CD14-positive monocyte (primary cell): ENCODE measurements at regions not wholly inside any gene's neighbourhood (a gene's known extent, or its start where the extent isn't known, plus 50 kb on each side); places are given as distances from the start of the nearest gene placed in this dataset.

Experiments used
- DNase-seq, 3 donors: peaks; one replicate each; pipeline ENCODE4 v3.0.0-alpha.2; 2011 to 2022
- H2AFZ ChIP-seq: 2 replicates; pipeline ENCODE4 v1.6.0; 2012; ENCODE audit warnings: mild to moderate bottlenecking, low read depth, low read length, inconsistent platforms; ENCODE audit not compliant: insufficient read depth, poor library complexity, severe bottlenecking
- H3K27ac ChIP-seq, 2 donors: 1 replicate in 1 of 2; 2 replicates in 1 of 2; pipeline ENCODE4 v1.5.1; 2012 to 2013; ENCODE audit warnings: low read length in 2 of 2, control low read depth in 1 of 2, inconsistent platforms in 1 of 2, low read depth in 1 of 2, mild to moderate bottlenecking in 1 of 2
- H3K27me3 ChIP-seq, 2 donors: one replicate each; pipeline versions ENCODE4 v1.6.0 to v1.6.1; 2011 to 2013; ENCODE audit warnings: low read length in 2 of 2; ENCODE audit not compliant: control insufficient read depth in 2 of 2, insufficient read depth in 2 of 2
- H3K36me3 ChIP-seq, 2 donors: replicated peaks in 1 of 2; 1 replicate in 1 of 2; 2 replicates in 1 of 2; pipeline versions ENCODE4 v1.5.1 to v1.6.1; 2012 to 2013; ENCODE audit warnings: low read length in 2 of 2, control low read depth in 1 of 2, inconsistent platforms in 1 of 2, mild to moderate bottlenecking in 1 of 2; ENCODE audit not compliant: insufficient read depth in 2 of 2, control insufficient read depth in 1 of 2
- H3K4me1 ChIP-seq, 2 donors: 1 replicate in 1 of 2; 2 replicates in 1 of 2; pipeline versions ENCODE4 v1.5.1 to v1.6.1; 2012 to 2013; ENCODE audit warnings: low read length in 2 of 2, control low read depth in 1 of 2, inconsistent platforms in 1 of 2, mild to moderate bottlenecking in 1 of 2, moderate library complexity in 1 of 2; ENCODE audit not compliant: insufficient read depth in 2 of 2, control insufficient read depth in 1 of 2
- H3K4me2 ChIP-seq: replicated peaks from 2 replicates; pipeline ENCODE3; 2012; ENCODE audit warnings: low read length, moderate library complexity, mild to moderate bottlenecking; ENCODE audit not compliant: poor library complexity, severe bottlenecking; ENCODE audit errors: extremely low read depth
- H3K4me3 ChIP-seq, 3 experiments: fragments of 200-600 bp in 1 of 3; sonication (generic) in 1 of 3; replicated peaks in 1 of 3; 1 replicate in 2 of 3; 2 replicates in 1 of 3; pipeline ENCODE4 v1.5.1; 2011 to 2013; ENCODE audit warnings: low read length in 3 of 3, mild to moderate bottlenecking in 3 of 3, control low read depth in 2 of 3, low read depth in 2 of 3, inconsistent platforms in 1 of 3, moderate library complexity in 1 of 3
- H3K79me2 ChIP-seq: 2 replicates; pipeline ENCODE4 v1.6.0; 2012; ENCODE audit warnings: mild to moderate bottlenecking, control low read depth, inconsistent platforms, low read length, moderate library complexity; ENCODE audit not compliant: insufficient read depth
- H3K9ac ChIP-seq: 2 replicates; pipeline ENCODE4 v1.6.0; 2017; ENCODE audit warnings: low read length, mild to moderate bottlenecking; ENCODE audit not compliant: insufficient read depth, poor library complexity, severe bottlenecking
- H3K9me3 ChIP-seq, 2 donors: replicated peaks in 1 of 2; 1 replicate in 1 of 2; 2 replicates in 1 of 2; pipeline versions ENCODE4 v1.5.1 to v1.6.1; 2012 to 2013; ENCODE audit warnings: low read length in 2 of 2, control low read depth in 1 of 2; ENCODE audit not compliant: control insufficient read depth in 1 of 2, insufficient read depth in 1 of 2
- H4K20me1 ChIP-seq: 2 replicates; pipeline ENCODE4 v1.6.0; 2012; ENCODE audit warnings: mild to moderate bottlenecking, low read length, control low read depth, moderate library complexity; ENCODE audit not compliant: insufficient read depth
- H3K27ac Mint-ChIP-seq, 7 donors: one replicate each; pipeline ENCODE4 v1.8.0; 2020; ENCODE audit warnings: mild to moderate bottlenecking in 7 of 7, mixed read lengths in 7 of 7, moderate library complexity in 6 of 7, inconsistent platforms in 2 of 7
- H3K27me3 Mint-ChIP-seq, 3 donors: one replicate each; pipeline ENCODE4 v1.8.0; 2021 to 2022; ENCODE audit warnings: low read depth in 3 of 3, mild to moderate bottlenecking in 3 of 3, mixed read lengths in 3 of 3, moderate library complexity in 3 of 3, inconsistent platforms in 1 of 3
- H3K36me3 Mint-ChIP-seq, 2 donors: one replicate each; pipeline ENCODE4 v1.8.0; 2020; ENCODE audit warnings: mixed read lengths in 2 of 2, inconsistent platforms in 1 of 2, mild to moderate bottlenecking in 1 of 2
- H3K4me1 Mint-ChIP-seq: one replicate; pipeline ENCODE4 v1.8.0; 2020; ENCODE audit warnings: mild to moderate bottlenecking, mixed read lengths
- H3K4me3 Mint-ChIP-seq, 2 donors: one replicate each; pipeline ENCODE4 v1.8.0; 2020; ENCODE audit warnings: mild to moderate bottlenecking in 2 of 2, mixed read lengths in 2 of 2, moderate library complexity in 1 of 2
- H3K9me3 Mint-ChIP-seq, 7 donors: one replicate each; pipeline ENCODE4 v1.8.0; 2020 to 2022; ENCODE audit warnings: mixed read lengths in 7 of 7, mild to moderate bottlenecking in 6 of 7, moderate library complexity in 6 of 7, inconsistent platforms in 2 of 7
- WGBS: methylation state at CpG from one replicate; pipeline ENCODE4 v1.1.5; 2013; ENCODE audit warnings: missing lambda C conversion rate; ENCODE audit not compliant: insufficient coverage; 5-methylcytosine and 5-hydroxymethylcytosine counted together
- intact Hi-C, 2 donors: fragments of 100-400 bp; cut with micrococcal nuclease; formaldehyde crosslinking; loops; one replicate each; pipeline versions ENCODE4 v1.15.0 to v1.15.1; 2023
- TF ChIP-seq, protein P1 (sequence below): fragments of 200-600 bp; IDR thresholded peaks from one replicate; pipeline ENCODE4 v1.8.0; 2022; ENCODE audit warnings: antibody characterized with exemption, mild to moderate bottlenecking

DNA sequence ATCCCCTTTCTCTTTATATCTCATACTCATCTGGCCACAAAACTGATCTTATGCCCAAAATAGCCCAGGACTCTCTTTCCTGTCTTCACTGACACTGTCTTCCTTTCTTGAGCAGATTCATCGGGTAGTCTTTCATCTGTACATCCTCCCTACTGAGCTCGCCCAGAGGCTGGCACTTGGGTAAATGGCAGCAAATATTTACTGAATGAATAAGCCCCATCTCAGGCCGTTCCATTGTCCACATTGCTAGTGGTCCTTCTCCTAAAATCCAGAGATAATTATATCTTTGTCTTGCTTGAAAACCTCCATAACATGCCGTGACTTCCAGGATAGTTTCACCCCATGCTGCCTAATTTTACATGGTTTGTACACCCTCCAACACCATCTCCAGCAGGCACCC, 158.1 kb upstream of the SDK2 start:
- Mint-ChIP-seq H3K9me3 (peaks cover 2 to 17% (median 12%) of the 10 kb centered on the region in 7 donors), H3K27me3 (peaks cover 10 to 27% (median 15%) of the 10 kb centered on the region in 3 donors), H3K4me3 (no peak overlapping the region), H3K27ac (no peak overlapping the region), H3K4me1 (no peaks in the 10 kb centered on the region), H3K36me3 (no peaks in the 10 kb centered on the region)
- no peak overlapping the region for H3K4me2 ChIP-seq
- TF ChIP-seq, protein P1, sequence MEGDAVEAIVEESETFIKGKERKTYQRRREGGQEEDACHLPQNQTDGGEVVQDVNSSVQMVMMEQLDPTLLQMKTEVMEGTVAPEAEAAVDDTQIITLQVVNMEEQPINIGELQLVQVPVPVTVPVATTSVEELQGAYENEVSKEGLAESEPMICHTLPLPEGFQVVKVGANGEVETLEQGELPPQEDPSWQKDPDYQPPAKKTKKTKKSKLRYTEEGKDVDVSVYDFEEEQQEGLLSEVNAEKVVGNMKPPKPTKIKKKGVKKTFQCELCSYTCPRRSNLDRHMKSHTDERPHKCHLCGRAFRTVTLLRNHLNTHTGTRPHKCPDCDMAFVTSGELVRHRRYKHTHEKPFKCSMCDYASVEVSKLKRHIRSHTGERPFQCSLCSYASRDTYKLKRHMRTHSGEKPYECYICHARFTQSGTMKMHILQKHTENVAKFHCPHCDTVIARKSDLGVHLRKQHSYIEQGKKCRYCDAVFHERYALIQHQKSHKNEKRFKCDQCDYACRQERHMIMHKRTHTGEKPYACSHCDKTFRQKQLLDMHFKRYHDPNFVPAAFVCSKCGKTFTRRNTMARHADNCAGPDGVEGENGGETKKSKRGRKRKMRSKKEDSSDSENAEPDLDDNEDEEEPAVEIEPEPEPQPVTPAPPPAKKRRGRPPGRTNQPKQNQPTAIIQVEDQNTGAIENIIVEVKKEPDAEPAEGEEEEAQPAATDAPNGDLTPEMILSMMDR: no peak
- intact Hi-C loops: no loop called here
- no peak overlapping the region for H3K9ac ChIP-seq
- no peak overlapping the region for H2AFZ ChIP-seq
- DNase-seq: no peak
- peaks cover 0 to 5% of the 10 kb centered on the region in 2 donors for H3K9me3 ChIP-seq
- no peak overlapping the region for H3K27ac ChIP-seq
- H4K20me1 ChIP-seq: no peaks in the 10 kb centered on the region
- H3K79me2 ChIP-seq: no peaks in the 10 kb centered on the region
- no peak overlapping the region for H3K4me3 ChIP-seq
- no peaks in the 10 kb centered on the region for H3K36me3 ChIP-seq
- H3K27me3 ChIP-seq: peaks cover 0 to 3% of the 10 kb centered on the region in 2 donors
- WGBS: 100% methylated on average over 4 of the region's 4 CpGs
- H3K4me1 ChIP-seq: no peaks in the 10 kb centered on the region

DNA sequence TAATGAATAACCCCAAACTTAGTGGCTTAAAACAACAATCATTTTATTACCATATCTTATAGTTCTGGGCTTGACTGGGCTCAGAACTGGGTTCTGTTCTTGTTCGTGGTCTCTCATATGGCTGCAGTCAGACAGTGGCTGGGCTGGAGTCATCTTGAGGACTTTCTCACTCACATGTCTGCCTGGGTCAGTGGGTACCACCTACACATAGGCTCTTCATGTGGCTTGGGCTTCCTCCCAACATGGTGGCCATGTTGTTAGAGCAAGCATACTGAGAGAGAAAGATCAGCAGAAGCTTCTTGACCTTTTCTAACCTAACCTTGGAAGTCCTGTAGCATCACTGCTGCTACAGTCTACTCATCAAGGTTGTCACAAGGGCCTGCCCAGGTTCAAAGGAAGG, 158.6 kb upstream of the SDK2 start:
- H3K36me3 ChIP-seq: no peaks in the 10 kb centered on the region
- no peak for DNase-seq
- no peak overlapping the region for H3K9ac ChIP-seq
- H3K9me3 ChIP-seq: peaks cover 0 to 5% of the 10 kb centered on the region in 2 donors
- intact Hi-C loops: no loop called here
- no peaks in the 10 kb centered on the region for H3K4me1 ChIP-seq
- peaks cover 0 to 3% of the 10 kb centered on the region in 2 donors for H3K27me3 ChIP-seq
- Mint-ChIP-seq H3K27ac (peak overlapping the region in 1 of 7 donors; percentile 4), H3K27me3 (peaks cover 9 to 29% (median 13%) of the 10 kb centered on the region in 3 donors), H3K36me3 (no peaks in the 10 kb centered on the region), H3K9me3 (peaks cover 2 to 17% (median 12%) of the 10 kb centered on the region in 7 donors), H3K4me1 (no peaks in the 10 kb centered on the region), H3K4me3 (no peak overlapping the region)
- no peak overlapping the region for H2AFZ ChIP-seq
- H3K4me2 ChIP-seq: no peak overlapping the region
- 86% methylated on average over 1 of the region's 1 CpG for WGBS
- H3K4me3 ChIP-seq: no peak overlapping the region
- TF ChIP-seq, protein P1: no peak
- H4K20me1 ChIP-seq: no peaks in the 10 kb centered on the region
- no peaks in the 10 kb centered on the region for H3K79me2 ChIP-seq
- no peak overlapping the region for H3K27ac ChIP-seq
